GM12878 (cell line): ENCODE measurements at regions not wholly inside any gene's neighbourhood (a gene's known extent, or its start where the extent isn't known, plus 50 kb on each side); places are given as distances from the start of the nearest gene placed in this dataset.

Experiments used
- ATAC-seq: fragments of 200-7000 bp; cut with Tn5 transposase; 3 replicates; pipeline ENCODE4 v1.9.1; 2020; ENCODE audit warnings: mild to moderate bottlenecking, moderate library complexity
- BruUV-seq: library from RNA; stranded (reverse); fragments of 400-500 nt; replicated peaks from 2 replicates; lab custom pipeline; 2021; lab: Mats Ljungman, UMichigan
- CTCF ChIA-PET: fragments of 300-600 bp; sonication (Branson Sonifier 250); formaldehyde crosslinking; extraction: SDS; loops from one replicate; lab custom pipeline; 2021; ENCODE audit warnings: inconsistent platforms; lab: Yijun Ruan, JAX
- POLR2A ChIA-PET: fragments of 350-600 bp; formaldehyde crosslinking; extraction: SDS; loops from one replicate; lab custom pipeline; 2021; ENCODE audit warnings: inconsistent platforms; lab: Charles Lee
- RAD21 ChIA-PET: fragments of 300-600 bp; sonication (Branson Sonifier 250); formaldehyde crosslinking; loops from one replicate; lab custom pipeline; 2023; ENCODE audit warnings: antibody characterized with exemption; ENCODE audit not compliant: unreplicated experiment; lab: Charles Lee
- SMC1A ChIA-PET: fragments of 300-600 bp; sonication (Branson Sonifier 250); formaldehyde crosslinking; loops from one replicate; lab custom pipeline; 2023; ENCODE audit not compliant: unreplicated experiment, uncharacterized antibody; lab: Charles Lee
- DNase-seq: peaks from one replicate; pipeline ENCODE4 v3.0.0-alpha.2; 2011; ENCODE audit warnings: low read depth, low spot score
- FAIRE-seq: peaks from 3 replicates; lab custom pipeline; 2011; peaks lifted over from hg19 to GRCh38; lab: Jason Lieb, UNC
- H2AFZ ChIP-seq: 2 replicates; pipeline ENCODE4 v1.6.0; 2011; ENCODE audit warnings: low read depth, low read length, control low read depth; ENCODE audit not compliant: control insufficient read depth
- H3K27ac ChIP-seq: 2 replicates; pipeline ENCODE4 v1.5.1; 2011; ENCODE audit warnings: control low read depth; ENCODE audit not compliant: control insufficient read depth, insufficient read depth
- H3K27me3 ChIP-seq, 2 experiments: replicated peaks in 1 of 2; 2 replicates each; pipeline versions ENCODE4 v1.6.0 to v1.6.1; 2011; ENCODE audit warnings: low read length in 1 of 2; ENCODE audit not compliant: control insufficient read depth in 2 of 2, insufficient read depth in 2 of 2
- H3K36me3 ChIP-seq, 2 experiments: 2 replicates each; pipeline ENCODE4 v1.5.1; 2011; ENCODE audit warnings: low read length in 1 of 2; ENCODE audit not compliant: control insufficient read depth in 2 of 2, insufficient read depth in 2 of 2
- H3K4me1 ChIP-seq: 2 replicates; pipeline ENCODE4 v1.6.1; 2011; ENCODE audit warnings: mild to moderate bottlenecking, low read length, moderate library complexity, mixed read lengths; ENCODE audit not compliant: control insufficient read depth, insufficient read depth
- H3K4me2 ChIP-seq: 2 replicates; pipeline ENCODE4 v1.6.0; 2011; ENCODE audit warnings: control low read depth; ENCODE audit not compliant: control insufficient read depth, insufficient read depth
- H3K4me3 ChIP-seq: fragments of 200-600 bp; sonication (generic); 2 replicates; pipeline ENCODE4 v1.5.1; 2016
- H3K79me2 ChIP-seq: 2 replicates; pipeline ENCODE4 v1.6.0; 2011; ENCODE audit warnings: low read length; ENCODE audit not compliant: control insufficient read depth, insufficient read depth
- H3K9ac ChIP-seq: 2 replicates; pipeline ENCODE4 v1.8.0; 2011; ENCODE audit warnings: low read length, control low read depth, mixed read lengths; ENCODE audit not compliant: control insufficient read depth, insufficient read depth
- H3K9me3 ChIP-seq: replicated peaks from 3 replicates; pipeline ENCODE4 v1.5.1; 2011; ENCODE audit warnings: mild to moderate bottlenecking, low read length; ENCODE audit not compliant: control insufficient read depth, insufficient read depth
- H4K20me1 ChIP-seq: 2 replicates; pipeline ENCODE4 v1.6.0; 2011; ENCODE audit not compliant: control insufficient read depth, insufficient read depth
- CUX1 ChIP-seq: IDR thresholded peaks from 2 replicates; pipeline ENCODE4 v1.6.1; 2012; ENCODE audit warnings: improper control_type of control experiment, low read depth, low read length; ENCODE audit not compliant: insufficient replicate concordance
- WGBS: methylation state at CpG from one replicate; pipeline ENCODE4 v1.1.6; 2016; ENCODE audit warnings: low lambda C conversion rate; ENCODE audit not compliant: insufficient replicate concordance, insufficient coverage; ENCODE audit errors: missing lambda C conversion rate; 5-methylcytosine and 5-hydroxymethylcytosine counted together
- in situ Hi-C: fragments of 300-500 bp; cut with MboI; formaldehyde crosslinking; loops from 9 replicates; pipeline ENCODE4 v1.14.3; 2018; ENCODE audit warnings: mixed read lengths
- intact Hi-C: fragments of 100-400 bp; cut with micrococcal nuclease; formaldehyde crosslinking; loops from one replicate; pipeline ENCODE4 v1.14.2; 2022; ENCODE audit not compliant: unreplicated experiment

DNA sequence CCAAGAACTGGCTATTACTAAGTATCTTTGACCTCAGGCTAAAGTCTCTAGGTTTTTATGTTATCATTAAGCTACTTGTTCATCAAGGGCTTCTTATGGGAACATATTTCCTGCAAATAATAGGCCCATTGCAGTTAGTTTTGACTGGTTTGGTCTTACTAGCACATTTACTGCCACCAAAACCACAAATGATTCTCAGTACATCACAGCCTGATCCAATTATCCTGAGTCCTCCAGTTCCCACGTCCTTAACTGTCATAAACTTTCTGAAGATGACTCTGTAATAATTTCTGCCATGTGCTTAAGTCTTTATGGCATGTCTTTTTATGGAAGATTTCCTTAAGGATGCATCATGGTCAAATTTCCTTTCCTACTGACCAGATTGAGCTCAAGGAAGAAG, 123.3 kb upstream of the TANK start:
- intact Hi-C loops (no loop called here), in situ Hi-C loops (no loop called here)
- no peak overlapping the region for H3K4me2 ChIP-seq
- DNase-seq (no peak), FAIRE-seq (no peak), ATAC-seq (no peak)
- no peak overlapping the region for H3K27ac ChIP-seq
- H3K9me3 ChIP-seq, result no peaks in the 10 kb centered on the region
- no peak overlapping the region for H3K4me3 ChIP-seq
- ChIA-PET RAD21 (no interaction called here), SMC1A (interaction anchor here (1.0 to 1.6 kb wide), 3 partner anchors 14 to 81 kb away, joined by 3 to 4 read pairs (median 3); no protein-coding TSS in a partner anchor), CTCF (interaction anchor here (0.6 to 1.0 kb wide), 3 partner anchors 13 to 531 kb away, joined by 3 to 5 read pairs (median 3); no protein-coding TSS in a partner anchor), POLR2A (no interaction called here)
- H3K27me3 ChIP-seq, result no peaks in the 10 kb centered on the region; a peak in 1 of 4 replicates
- H3K4me1 ChIP-seq, result no peaks in the 10 kb centered on the region
- H3K9ac ChIP-seq, result no peak overlapping the region
- no peaks in the 10 kb centered on the region for H3K36me3 ChIP-seq
- H2AFZ ChIP-seq, result no peak overlapping the region
- H4K20me1 ChIP-seq, result no peaks in the 10 kb centered on the region
- 0% methylated on average over 1 of the region's 1 CpG for WGBS
- H3K79me2 ChIP-seq, result no peaks in the 10 kb centered on the region
- TF ChIP-seq CUX1, result no peak
- BruUV-seq, result no TSS peak
